Peyer's patch (tissue), 4 donors: ENCODE measurements at regions not wholly inside any gene's neighbourhood (a gene's known extent, or its start where the extent isn't known, plus 50 kb on each side); places are given as distances from the start of the nearest gene placed in this dataset.
"Not testable (repeated sequence)": the region's sequence is repeated elsewhere in the genome, so short reads cannot be mapped to it uniquely, and the experiment has no call there.

Source experiments
- DNase-seq, 3 donors: peaks; one replicate each; pipeline ENCODE4 v3.0.0-alpha.2; 2017 to 2019
- H3K27ac ChIP-seq, 4 donors: fragments of 200-600 bp; sonication (generic); one replicate each; pipeline ENCODE4 v1.5.1; 2016 to 2019
- H3K27me3 ChIP-seq, 2 donors: fragments of 200-600 bp; sonication (generic); one replicate each; pipeline ENCODE4 v1.5.1; 2019
- H3K36me3 ChIP-seq, 3 donors: fragments of 200-600 bp; sonication (generic); one replicate each; pipeline ENCODE4 v1.5.1; 2016 to 2019
- H3K4me1 ChIP-seq, 4 donors: fragments of 200-600 bp; sonication (generic); one replicate each; pipeline ENCODE4 v1.5.1; 2016 to 2019
- H3K4me3 ChIP-seq, 4 donors: fragments of 200-600 bp; sonication (generic); 1 replicate in 3 of 4; 2 replicates in 1 of 4; pipeline ENCODE4 v1.5.1; 2016 to 2019; ENCODE audit warnings: mild to moderate bottlenecking in 1 of 4
- H3K9me3 ChIP-seq, 4 donors: fragments of 200-600 bp; sonication (generic); one replicate each; pipeline ENCODE4 v1.5.1; 2016 to 2019; ENCODE audit warnings: mild to moderate bottlenecking in 1 of 4
- CTCF ChIP-seq, 6 experiments: fragments of 450-650 bp in 4 of 6; fragments of 200-600 bp in 2 of 6; sonication (generic) in 1 of 6; IDR thresholded peaks; one replicate each; pipeline ENCODE4 v1.5.1; 2017 to 2019; ENCODE audit warnings: antibody characterized with exemption in 6 of 6, mild to moderate bottlenecking in 3 of 6, moderate library complexity in 1 of 6
- POLR2A ChIP-seq, 2 donors: fragments of 450-650 bp; IDR thresholded peaks; one replicate each; pipeline ENCODE4 v1.5.1; 2017; ENCODE audit warnings: antibody characterized with exemption in 2 of 2, mild to moderate bottlenecking in 2 of 2, moderate library complexity in 2 of 2

- TF ChIP-seq CTCF (IDR thresholded peaks at IDR 0.05), result no peak
- no peak for TF ChIP-seq POLR2A (IDR thresholded peaks at IDR 0.05)
- H3K4me1 ChIP-seq, result no peaks in the 10 kb centered on the region
- no peak overlapping the region for H3K27ac ChIP-seq
- H3K4me3 ChIP-seq, result no peak overlapping the region
- H3K36me3 ChIP-seq, result no peaks in the 10 kb centered on the region
- no peaks in the 10 kb centered on the region for H3K9me3 ChIP-seq
- DNase-seq, result no peak
- H3K27me3 ChIP-seq, result no peaks in the 10 kb centered on the region
Measured at GRCh38 chr10:7056216-7056615, 354.6 kb downstream of the SFMBT2 start.

GRCh38 chr10:7054915-7055314 lies 355.9 kb downstream of the SFMBT2 start:
- no peak for DNase-seq
- Histone ChIP-seq H3K36me3 (no peaks in the 10 kb centered on the region), H3K27ac (no peak overlapping the region), H3K9me3 (no peaks in the 10 kb centered on the region), H3K4me3 (no peak overlapping the region), H3K4me1 (no peaks in the 10 kb centered on the region), H3K27me3 (no peaks in the 10 kb centered on the region)
- no peak for TF ChIP-seq CTCF (IDR thresholded peaks at IDR 0.05)

- TF ChIP-seq CTCF (IDR thresholded peaks at IDR 0.05), result no peak
- no peak for TF ChIP-seq POLR2A (IDR thresholded peaks at IDR 0.05)
- no peaks in the 10 kb centered on the region for H3K9me3 ChIP-seq
Measured at GRCh38 chr10:7053195-7053594, 357.6 kb downstream of the SFMBT2 start.

GRCh38 chr10:7050024-7050423 lies 360.8 kb downstream of the SFMBT2 start:
- DNase-seq, H3K4me3 ChIP-seq, H3K9me3 ChIP-seq, H3K27me3 ChIP-seq, H3K27ac ChIP-seq, H3K4me1 ChIP-seq, H3K36me3 ChIP-seq: not testable (repeated sequence)

More at GRCh38 chr10:7053195-7053594, 357.6 kb downstream of the SFMBT2 start:
- DNase-seq, result no peak
- H3K27ac ChIP-seq, result no peak overlapping the region
- no peaks in the 10 kb centered on the region for H3K4me1 ChIP-seq
- no peaks in the 10 kb centered on the region for H3K36me3 ChIP-seq
- H3K4me3 ChIP-seq, result no peak overlapping the region
- no peaks in the 10 kb centered on the region for H3K27me3 ChIP-seq

- Histone ChIP-seq H3K27ac (no peak overlapping the region), H3K4me3 (no peak overlapping the region), H3K27me3 (no peaks in the 10 kb centered on the region), H3K36me3 (no peaks in the 10 kb centered on the region), H3K4me1 (peaks cover 0 to 7% (median 3%) of the 10 kb centered on the region in 4 donors), H3K9me3 (no peaks in the 10 kb centered on the region)
- TF ChIP-seq CTCF (IDR thresholded peaks at IDR 0.05), result no peak
- TF ChIP-seq POLR2A (IDR thresholded peaks at IDR 0.05), result no peak
- DNase-seq, result no peak
Measured at GRCh38 chr10:7048061-7048460, 362.8 kb downstream of the SFMBT2 start.

- Histone ChIP-seq H3K4me3 (no peak overlapping the region), H3K36me3 (no peaks in the 10 kb centered on the region), H3K27me3 (no peaks in the 10 kb centered on the region), H3K4me1 (peaks cover 0 to 7% (median 3%) of the 10 kb centered on the region in 4 donors), H3K27ac (peak overlapping the region in 2 of 4 donors; percentile 43 to 45), H3K9me3 (no peaks in the 10 kb centered on the region)
- TF ChIP-seq POLR2A (IDR thresholded peaks at IDR 0.05), result no peak
- TF ChIP-seq CTCF (IDR thresholded peaks at IDR 0.05), result no peak
- DNase-seq, result no peak
Measured at GRCh38 chr10:7046615-7047014, 364.2 kb downstream of the SFMBT2 start.
